ENCODE measurements at regions not wholly inside any gene's neighbourhood (a gene's known extent, or its start where the extent isn't known, plus 50 kb on each side); places are given as distances from the start of the nearest gene placed in this dataset.

- no CpG with 5 or more reads among the region's 13 CpGs for WGBS (ENCODE audit: extremely low coverage, insufficient coverage, insufficient read length)
- no peak overlapping the region for H3K18ac ChIP-seq (ENCODE audit: low read length)
- H3K4ac ChIP-seq (ENCODE audit: low read depth, low read length), result no peak overlapping the region
- H2BK120ac ChIP-seq (ENCODE audit: insufficient read depth, low read length, poor library complexity), result no peak overlapping the region
- H3K79me1 ChIP-seq (ENCODE audit: low read length), result no peaks in the 10 kb centered on the region
- no peak overlapping the region for H2BK5ac ChIP-seq (ENCODE audit: low read depth, low read length, poor library complexity)
- peaks cover 6% of the 10 kb centered on the region for H3K9me3 ChIP-seq (ENCODE audit: insufficient read depth, low read depth, low read length)
- H4K8ac ChIP-seq (ENCODE audit: low read depth, low read length), result no peak overlapping the region
- H3K4me1 ChIP-seq (ENCODE audit: control insufficient read depth in 1 of 2, insufficient read depth in 2 of 2, low read length in 2 of 2), result no peaks in the 10 kb centered on the region
- H4K91ac ChIP-seq (ENCODE audit: low read depth, low read length), result no peak overlapping the region
- no peaks in the 10 kb centered on the region for H3K79me2 ChIP-seq (ENCODE audit: control insufficient read depth, insufficient read depth, low read length, poor library complexity)
- no peak overlapping the region for H2AK5ac ChIP-seq (ENCODE audit: low read length)
- no peak overlapping the region for H3K23ac ChIP-seq (ENCODE audit: low read length)
- no peak overlapping the region for H3K4me2 ChIP-seq (ENCODE audit: low read length)
- no peak overlapping the region for H2AFZ ChIP-seq (ENCODE audit: insufficient read depth, low read length, poor library complexity)
- H3K4me3 ChIP-seq (ENCODE audit: low read depth, low read length), result no peak overlapping the region
- no peak overlapping the region for H3K9ac ChIP-seq (ENCODE audit: low read length)
- H3K36me3 ChIP-seq (ENCODE audit: control insufficient read depth in 1 of 2, insufficient read depth in 2 of 2, low read length in 2 of 2), result no peaks in the 10 kb centered on the region
- no peak overlapping the region for H2BK12ac ChIP-seq (ENCODE audit: low read length)
- no peak overlapping the region for H4K12ac ChIP-seq (ENCODE audit: low read depth, low read length)
- DNase-seq, result no peak
- H3K14ac ChIP-seq (ENCODE audit: low read length), result no peak overlapping the region
- H3K27ac ChIP-seq (ENCODE audit: low read depth, low read length), result no peak overlapping the region
- no peaks in the 10 kb centered on the region for H3K27me3 ChIP-seq (ENCODE audit: insufficient read depth, low read length)
Measured at GRCh38 chr9:93900971-93901861, 53.9 kb downstream of the BARX1 start.

DNA sequence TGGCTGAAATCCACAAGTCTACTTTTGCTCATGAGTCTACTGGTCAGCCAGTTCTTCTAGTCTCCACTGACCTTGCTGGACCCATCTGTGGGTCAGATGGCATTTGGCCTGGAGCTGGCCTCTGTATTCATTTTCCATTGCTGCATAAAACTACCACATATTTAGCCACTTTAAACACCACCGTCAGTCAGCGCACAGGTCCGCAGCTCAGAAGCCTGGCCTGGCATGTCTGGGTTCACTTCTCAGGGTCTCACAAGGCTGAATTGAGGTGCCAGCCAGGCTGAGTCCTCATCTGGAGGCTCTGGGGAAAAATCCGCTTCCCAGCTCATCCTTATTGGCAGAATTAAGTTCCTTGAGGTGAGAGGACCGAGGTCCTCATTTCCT, 54.7 kb downstream of the BARX1 start:
- H3K9ac ChIP-seq (ENCODE audit: low read length), result no peak overlapping the region
- no peaks in the 10 kb centered on the region for H3K36me3 ChIP-seq (ENCODE audit: control insufficient read depth in 1 of 2, insufficient read depth in 2 of 2, low read length in 2 of 2)
- no peak overlapping the region for H2AK5ac ChIP-seq (ENCODE audit: low read length)
- H4K12ac ChIP-seq (ENCODE audit: low read depth, low read length), result no peak overlapping the region
- H4K91ac ChIP-seq (ENCODE audit: low read depth, low read length), result no peak overlapping the region
- no CpG with 5 or more reads among the region's 5 CpGs for WGBS (ENCODE audit: extremely low coverage, insufficient coverage, insufficient read length)
- H3K23ac ChIP-seq (ENCODE audit: low read length), result no peak overlapping the region
- no peak overlapping the region for H3K4ac ChIP-seq (ENCODE audit: low read depth, low read length)
- H4K8ac ChIP-seq (ENCODE audit: low read depth, low read length), result no peak overlapping the region
- H3K79me2 ChIP-seq (ENCODE audit: control insufficient read depth, insufficient read depth, low read length, poor library complexity), result no peaks in the 10 kb centered on the region
- no peaks in the 10 kb centered on the region for H3K27me3 ChIP-seq (ENCODE audit: insufficient read depth, low read length)
- H3K14ac ChIP-seq (ENCODE audit: low read length), result no peak overlapping the region
- no peak overlapping the region for H3K27ac ChIP-seq (ENCODE audit: low read depth, low read length)
- H2BK12ac ChIP-seq (ENCODE audit: low read length), result no peak overlapping the region
- no peak overlapping the region for H3K4me2 ChIP-seq (ENCODE audit: low read length)
- H3K79me1 ChIP-seq (ENCODE audit: low read length), result no peaks in the 10 kb centered on the region
- H3K4me1 ChIP-seq (ENCODE audit: control insufficient read depth in 1 of 2, insufficient read depth in 2 of 2, low read length in 2 of 2), result no peaks in the 10 kb centered on the region
- no peak overlapping the region for H3K18ac ChIP-seq (ENCODE audit: low read length)
- no peak overlapping the region for H2BK5ac ChIP-seq (ENCODE audit: low read depth, low read length, poor library complexity)
- H3K9me3 ChIP-seq (ENCODE audit: insufficient read depth, low read depth, low read length), result peaks cover 6% of the 10 kb centered on the region
- H2AFZ ChIP-seq (ENCODE audit: insufficient read depth, low read length, poor library complexity), result no peak overlapping the region
- H3K4me3 ChIP-seq (ENCODE audit: low read depth, low read length), result no peak overlapping the region
- no peak for DNase-seq
- H2BK120ac ChIP-seq (ENCODE audit: insufficient read depth, low read length, poor library complexity), result no peak overlapping the region

GRCh38 chr9:93899609-93900435, 55.3 kb downstream of the BARX1 start:
- Histone ChIP-seq H2BK5ac (ENCODE audit: low read depth, low read length, poor library complexity) (no peak overlapping the region), H3K27me3 (ENCODE audit: insufficient read depth, low read length) (no peaks in the 10 kb centered on the region), H4K8ac (ENCODE audit: low read depth, low read length) (no peak overlapping the region), H2BK120ac (ENCODE audit: insufficient read depth, low read length, poor library complexity) (no peak overlapping the region), H3K79me2 (ENCODE audit: control insufficient read depth, insufficient read depth, low read length, poor library complexity) (no peaks in the 10 kb centered on the region), H3K4ac (ENCODE audit: low read depth, low read length) (no peak overlapping the region), H3K23ac (ENCODE audit: low read length) (no peak overlapping the region), H3K27ac (ENCODE audit: low read depth, low read length) (no peak overlapping the region), H4K12ac (ENCODE audit: low read depth, low read length) (no peak overlapping the region), H2BK12ac (ENCODE audit: low read length) (no peak overlapping the region), H3K36me3 (ENCODE audit: control insufficient read depth in 1 of 2, insufficient read depth in 2 of 2, low read length in 2 of 2) (no peaks in the 10 kb centered on the region), H3K4me1 (ENCODE audit: control insufficient read depth in 1 of 2, insufficient read depth in 2 of 2, low read length in 2 of 2) (no peaks in the 10 kb centered on the region), H3K9me3 (ENCODE audit: insufficient read depth, low read depth, low read length) (peaks cover 6% of the 10 kb centered on the region), H3K18ac (ENCODE audit: low read length) (no peak overlapping the region), H2AK5ac (ENCODE audit: low read length) (no peak overlapping the region), H3K79me1 (ENCODE audit: low read length) (no peaks in the 10 kb centered on the region), H4K91ac (ENCODE audit: low read depth, low read length) (no peak overlapping the region), H3K14ac (ENCODE audit: low read length) (no peak overlapping the region), H3K4me2 (ENCODE audit: low read length) (no peak overlapping the region), H3K9ac (ENCODE audit: low read length) (no peak overlapping the region), H3K4me3 (ENCODE audit: low read depth, low read length) (no peak overlapping the region), H2AFZ (ENCODE audit: insufficient read depth, low read length, poor library complexity) (no peak overlapping the region)
- no peak for DNase-seq
- WGBS (ENCODE audit: extremely low coverage, insufficient coverage, insufficient read length), result no CpG with 5 or more reads among the region's 8 CpGs

GRCh38 chr9:93898502-93899426, 56.4 kb downstream of the BARX1 start:
- Histone ChIP-seq H4K91ac (ENCODE audit: low read depth, low read length) (no peak overlapping the region), H3K27me3 (ENCODE audit: insufficient read depth, low read length) (no peaks in the 10 kb centered on the region), H2BK12ac (ENCODE audit: low read length) (no peak overlapping the region), H3K14ac (ENCODE audit: low read length) (no peak overlapping the region), H3K4me2 (ENCODE audit: low read length) (no peak overlapping the region), H4K12ac (ENCODE audit: low read depth, low read length) (no peak overlapping the region), H2BK120ac (ENCODE audit: insufficient read depth, low read length, poor library complexity) (no peak overlapping the region), H2AK5ac (ENCODE audit: low read length) (no peak overlapping the region), H3K27ac (ENCODE audit: low read depth, low read length) (no peak overlapping the region), H4K8ac (ENCODE audit: low read depth, low read length) (no peak overlapping the region), H3K79me1 (ENCODE audit: low read length) (no peaks in the 10 kb centered on the region), H3K4me3 (ENCODE audit: low read depth, low read length) (no peak overlapping the region), H3K9me3 (ENCODE audit: insufficient read depth, low read depth, low read length) (peaks cover 15% of the 10 kb centered on the region), H3K9ac (ENCODE audit: low read length) (no peak overlapping the region), H3K23ac (ENCODE audit: low read length) (no peak overlapping the region), H3K4me1 (ENCODE audit: control insufficient read depth in 1 of 2, insufficient read depth in 2 of 2, low read length in 2 of 2) (no peaks in the 10 kb centered on the region), H3K18ac (ENCODE audit: low read length) (no peak overlapping the region), H2AFZ (ENCODE audit: insufficient read depth, low read length, poor library complexity) (no peak overlapping the region), H3K36me3 (ENCODE audit: control insufficient read depth in 1 of 2, insufficient read depth in 2 of 2, low read length in 2 of 2) (no peaks in the 10 kb centered on the region), H3K79me2 (ENCODE audit: control insufficient read depth, insufficient read depth, low read length, poor library complexity) (no peaks in the 10 kb centered on the region), H3K4ac (ENCODE audit: low read depth, low read length) (no peak overlapping the region), H2BK5ac (ENCODE audit: low read depth, low read length, poor library complexity) (no peak overlapping the region)
- DNase-seq, result no peak
- no CpG with 5 or more reads among the region's 17 CpGs for WGBS (ENCODE audit: extremely low coverage, insufficient coverage, insufficient read length)
